Activated naive CD4-positive, alpha-beta T cell (primary cell): ENCODE measurements at regions not wholly inside any gene's neighbourhood (a gene's known extent, or its start where the extent isn't known, plus 50 kb on each side); places are given as distances from the start of the nearest gene placed in this dataset.
"Not testable (repeated sequence)": the region's sequence is repeated elsewhere in the genome, so short reads cannot be mapped to it uniquely, and the experiment has no call there.

Experiments used
- DNase-seq, 4 experiments: peaks; one replicate each; lab custom pipeline; 2025; lab: John Stamatoyannopoulos, UW

DNA sequence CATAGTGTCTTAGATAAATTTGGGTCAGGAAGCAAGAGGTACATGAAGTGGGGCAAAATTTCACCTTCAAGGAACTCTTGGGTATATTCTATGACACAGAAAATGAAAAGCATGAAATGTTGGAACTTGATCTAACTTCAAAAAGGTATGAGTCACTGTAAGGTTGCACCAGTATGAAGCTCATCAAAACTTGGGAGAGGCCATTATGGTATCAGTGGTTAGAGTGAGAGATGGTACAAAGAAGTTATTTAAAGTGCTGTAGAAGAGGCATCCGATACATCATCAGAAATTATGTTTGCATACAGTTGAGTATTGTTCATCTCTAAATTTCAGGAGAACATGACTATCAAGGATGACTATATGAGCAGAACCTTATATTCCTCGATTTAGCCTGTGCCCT, 302.9 kb upstream of the SUCLG2 start:
- DNase-seq: no peak

DNA sequence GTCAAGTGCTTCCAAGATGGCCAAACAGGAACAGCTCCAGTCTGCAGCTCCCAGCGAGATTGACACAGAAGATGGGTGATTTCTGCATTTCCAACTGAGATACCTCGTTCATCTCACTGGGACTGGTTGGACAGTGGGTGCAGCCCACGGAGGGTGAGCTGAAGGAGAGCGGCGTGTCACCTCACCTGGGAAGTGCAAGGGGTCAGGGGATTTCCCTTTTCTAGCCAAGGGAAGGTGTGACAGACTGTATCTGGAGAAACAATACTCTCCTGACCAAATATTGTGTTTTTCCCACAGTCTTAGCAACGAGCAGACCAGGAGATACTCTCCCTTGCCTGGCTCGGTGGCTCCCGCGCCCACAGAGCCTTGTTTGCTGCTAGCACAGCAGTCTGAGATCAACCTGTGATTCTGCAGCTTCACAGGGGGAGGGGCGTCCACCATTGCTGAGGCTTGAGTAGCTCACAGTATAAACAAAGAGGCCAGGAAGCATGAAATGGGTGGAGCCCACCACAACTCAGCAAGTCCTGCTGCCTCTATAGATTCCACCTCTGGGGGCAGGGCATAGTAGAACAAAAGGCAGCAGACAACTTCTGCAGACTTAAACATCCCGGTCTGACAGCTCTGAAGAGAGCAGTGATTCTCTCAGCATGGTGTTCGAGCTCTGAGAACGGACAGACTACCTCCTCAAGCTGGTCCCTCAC, 293.5 kb upstream of the SUCLG2 start:
- peak in 3 of 4 experiments; percentile 2 to 69 (median 55) for DNase-seq

DNA sequence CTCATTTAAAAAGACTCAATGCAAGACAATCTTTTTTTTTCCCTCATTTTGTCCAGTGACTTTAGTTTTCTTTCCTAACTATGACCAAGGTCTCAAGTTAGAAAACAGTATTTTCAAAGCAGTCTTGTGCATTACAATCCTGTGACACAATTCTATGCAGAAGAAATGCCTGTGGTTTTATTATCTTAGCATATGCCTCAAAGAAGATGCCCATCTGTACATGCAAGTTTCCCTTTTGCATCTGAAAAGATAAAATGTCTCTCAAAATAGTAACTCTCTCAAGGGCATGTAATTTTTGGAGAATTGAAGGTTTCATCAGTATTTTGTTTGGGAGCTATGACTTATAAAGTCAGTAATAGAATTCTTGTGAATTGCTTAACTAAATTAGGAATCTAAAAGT, 292.0 kb upstream of the SUCLG2 start:
- DNase-seq: no peak

DNA sequence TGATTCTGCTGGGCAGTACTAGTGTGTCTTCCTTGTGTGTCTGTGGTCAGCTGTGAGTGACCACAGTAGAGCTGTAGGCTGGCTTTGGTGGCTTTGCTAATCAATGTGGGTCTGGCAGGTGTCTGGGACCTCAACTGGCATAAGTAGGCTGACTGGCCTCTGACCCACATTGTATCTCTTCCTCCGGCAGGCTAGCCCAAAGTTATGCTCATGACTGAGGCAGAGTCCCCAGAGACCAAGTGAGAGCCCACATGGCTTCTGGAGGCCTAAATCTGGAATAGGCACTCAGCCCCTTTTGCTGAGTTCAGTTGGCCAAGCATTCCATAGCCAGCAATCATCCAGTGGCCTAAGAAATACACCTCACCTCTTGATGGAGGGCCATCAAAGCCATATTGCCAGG, 289.1 kb upstream of the SUCLG2 start:
- DNase-seq: no peak

DNA sequence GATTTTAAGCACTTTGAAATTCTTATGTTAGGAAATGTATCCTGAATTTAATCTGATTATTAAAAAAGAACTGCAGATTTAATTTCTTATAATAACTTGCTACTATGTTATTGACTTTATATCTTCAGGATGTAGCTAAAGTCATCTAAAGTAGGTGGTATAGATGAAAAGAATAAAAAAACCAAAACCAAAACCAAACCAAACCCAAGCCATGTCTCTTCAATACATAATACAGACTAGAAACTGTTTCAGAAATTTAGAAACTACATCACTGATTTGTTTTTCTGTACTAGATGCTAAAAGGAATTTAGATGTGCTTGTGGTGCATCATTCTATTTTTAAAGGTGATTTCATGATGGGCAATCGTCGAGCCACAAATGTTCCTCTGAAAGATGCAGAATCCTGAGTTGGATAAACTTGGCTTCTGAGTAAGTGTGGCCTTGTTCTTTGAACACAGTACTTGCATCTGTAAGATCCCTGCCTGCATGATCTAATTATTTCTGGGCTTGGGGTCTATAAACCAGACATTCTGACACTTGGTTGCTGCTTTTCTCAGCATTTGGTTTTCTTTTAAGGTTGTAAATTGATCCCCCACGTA, 287.1 kb upstream of the SUCLG2 start:
- no peak for DNase-seq

DNA sequence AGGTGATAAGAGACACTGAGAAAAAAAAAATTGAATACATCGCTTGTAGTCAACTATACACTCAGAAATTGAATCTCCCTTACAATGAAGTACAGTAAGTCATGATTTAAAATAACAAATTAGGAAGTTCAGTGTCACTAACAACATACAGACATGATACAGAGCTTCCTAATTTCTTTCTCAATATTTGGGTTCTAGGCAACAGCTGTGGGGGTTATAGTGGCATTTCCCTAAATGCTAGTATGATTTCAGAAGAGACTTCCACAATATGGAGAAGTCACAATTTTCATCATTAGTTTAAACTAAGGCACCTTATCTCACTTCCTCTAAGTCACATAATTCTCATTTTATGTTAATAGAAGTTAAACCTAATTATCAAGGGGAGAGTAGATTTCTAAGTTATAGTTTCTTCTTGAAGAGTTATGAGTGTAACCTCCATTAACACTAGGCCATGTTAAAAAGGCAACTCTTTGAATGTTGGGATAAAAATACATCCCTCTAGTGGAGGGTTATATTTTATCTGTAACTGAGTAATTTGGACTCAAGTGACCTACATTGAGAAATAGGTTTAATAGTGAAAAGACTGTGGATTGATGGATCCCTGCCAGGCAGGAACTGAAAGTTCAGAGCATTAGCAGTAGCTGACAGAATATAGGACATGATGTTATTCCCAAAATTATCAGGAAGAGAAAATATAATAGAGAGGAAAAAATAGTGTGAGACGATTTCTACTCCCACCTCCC, 286.0 kb upstream of the SUCLG2 start:
- DNase-seq: no peak

DNA sequence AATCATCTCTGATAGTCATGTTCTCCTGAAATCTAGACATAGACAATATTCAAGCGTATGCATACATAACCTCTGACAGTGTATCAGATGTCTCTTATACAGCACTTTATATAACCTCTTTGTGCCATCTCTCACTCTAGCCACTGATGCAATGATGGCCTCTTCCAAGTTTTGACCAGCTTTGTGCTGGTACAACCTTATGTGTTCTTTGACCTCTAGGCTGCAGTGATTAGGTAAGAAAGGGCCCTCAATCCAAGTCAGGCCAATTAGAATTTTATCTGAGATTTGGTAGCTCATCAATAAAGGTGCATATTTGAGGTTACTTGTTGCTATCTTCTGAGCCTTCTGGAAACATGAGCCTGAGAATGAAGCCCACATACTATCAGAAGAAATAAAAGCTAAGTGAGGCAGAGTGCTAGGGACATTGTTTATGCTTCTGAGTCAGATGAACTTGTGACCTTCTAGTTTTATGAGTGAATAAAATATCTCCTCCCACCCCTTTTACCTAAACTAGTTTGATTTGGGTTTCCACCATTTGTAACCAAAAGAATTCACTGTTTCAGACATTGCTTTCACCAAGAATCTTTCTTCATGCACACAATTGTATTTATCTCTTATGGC, 283.2 kb upstream of the SUCLG2 start:
- no peak for DNase-seq

DNA sequence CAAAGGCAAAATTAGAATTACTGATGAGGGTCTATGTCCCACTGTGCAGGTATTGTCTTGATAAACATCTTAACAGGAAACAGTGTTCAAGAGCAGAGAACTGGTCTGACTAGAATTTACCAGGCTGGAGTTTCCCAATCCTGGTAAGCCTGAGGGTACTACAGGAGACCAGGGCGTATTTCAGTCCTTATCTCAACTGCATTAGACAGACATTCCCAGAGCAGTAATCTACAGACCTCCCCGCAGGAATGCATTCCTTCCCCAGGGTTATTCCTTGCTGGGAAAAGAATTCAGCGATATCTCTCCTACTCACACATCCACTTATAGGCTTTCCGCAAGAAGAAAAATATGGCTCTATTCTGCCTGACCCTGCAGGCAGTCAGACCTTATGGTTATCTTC, 276.0 kb upstream of the SUCLG2 start:
- not testable (repeated sequence) for DNase-seq

DNA sequence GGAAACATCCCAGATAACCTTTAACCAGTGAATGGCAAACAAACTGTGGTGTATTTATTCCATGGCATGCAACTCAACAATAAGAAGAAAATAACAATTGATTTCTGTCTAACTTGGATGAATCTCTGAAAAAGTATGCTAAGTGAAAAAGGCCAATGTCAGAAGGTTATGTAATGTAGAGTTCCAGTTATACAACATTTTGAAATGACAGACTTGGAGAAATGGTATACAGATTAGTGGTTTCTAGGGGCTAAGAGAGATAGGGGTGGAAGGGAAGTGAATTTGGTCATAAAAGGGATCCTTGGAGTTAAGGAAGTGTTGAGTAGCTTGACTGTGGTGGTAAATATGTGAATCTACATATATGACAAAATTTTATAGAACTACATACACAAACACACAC, 269.4 kb upstream of the SUCLG2 start:
- no peak for DNase-seq

DNA sequence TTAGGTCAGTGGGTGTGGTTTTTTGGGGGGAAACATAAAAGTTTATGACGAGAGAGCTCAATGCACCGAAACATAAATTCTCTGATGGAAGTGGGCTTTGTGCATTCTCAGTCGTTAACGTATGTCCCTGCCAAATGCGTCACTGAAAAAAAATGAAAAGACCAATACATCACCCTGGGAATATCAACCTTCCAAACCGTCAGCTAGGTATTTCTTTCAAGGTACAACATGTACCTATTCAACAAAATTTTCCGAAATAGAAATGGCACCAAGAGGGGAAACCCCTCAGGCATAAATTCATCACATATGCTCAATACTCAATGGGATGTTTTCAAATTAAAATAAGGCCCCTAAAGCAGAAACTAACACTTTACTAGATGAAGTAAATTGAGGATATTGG, 266.6 kb upstream of the SUCLG2 start:
- no peak for DNase-seq

DNA sequence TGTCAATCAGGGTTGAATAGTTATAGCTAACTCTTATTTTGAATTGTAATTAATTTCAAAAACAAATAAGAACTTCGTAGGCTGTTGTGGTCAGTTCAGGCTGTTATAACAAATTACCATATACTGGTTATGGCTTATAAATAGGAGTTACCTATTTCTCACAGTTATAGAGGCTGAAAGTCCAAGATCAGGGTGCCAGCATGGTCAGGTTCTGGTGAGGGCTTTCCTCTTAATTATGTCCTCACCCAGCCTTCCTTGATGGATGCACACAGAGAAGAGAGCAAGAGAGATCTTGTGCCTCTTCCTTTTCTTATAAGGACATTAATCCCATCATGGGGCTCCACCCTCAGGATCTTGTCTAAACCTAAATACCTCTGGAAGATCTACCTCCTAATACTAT, 265.9 kb upstream of the SUCLG2 start:
- no peak for DNase-seq

DNA sequence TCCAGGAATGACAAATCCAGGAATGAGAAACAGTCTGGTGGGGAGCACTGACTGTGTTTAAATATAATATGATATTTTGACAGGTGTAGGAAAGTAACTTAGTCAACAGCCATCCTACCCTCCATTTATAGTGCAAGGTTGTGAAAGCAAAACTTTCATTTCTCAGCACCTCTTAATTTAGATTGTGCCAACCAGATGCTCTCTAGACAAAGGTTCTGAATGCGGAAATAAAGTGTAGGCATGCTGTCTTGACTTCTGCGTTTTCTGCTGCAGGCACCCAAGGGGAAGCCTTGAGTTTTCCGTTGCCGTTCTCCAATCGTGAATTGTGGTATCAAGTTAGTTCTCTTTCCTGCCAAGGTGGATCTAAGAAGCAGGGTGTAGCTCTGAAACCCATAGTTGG, 261.9 kb upstream of the SUCLG2 start:
- no peak for DNase-seq

DNA sequence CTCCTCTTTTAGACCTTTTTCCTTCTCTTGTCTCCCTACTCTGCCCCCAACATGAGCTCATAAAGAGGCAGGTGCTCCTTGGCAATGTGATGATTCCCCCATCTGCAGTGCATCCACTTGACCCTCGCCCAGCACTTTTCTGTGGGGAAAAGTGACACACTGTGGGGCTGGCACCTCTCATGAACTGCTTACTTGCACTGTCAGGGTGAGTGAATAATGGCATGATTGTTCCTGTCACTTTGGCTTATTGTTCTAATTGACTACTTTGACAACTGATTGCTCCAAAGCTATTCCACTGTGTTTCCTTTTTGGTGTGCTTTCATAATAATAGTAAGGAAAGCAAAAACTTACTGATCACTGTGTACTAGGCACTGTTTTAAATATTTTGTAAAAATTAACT, 253.3 kb upstream of the SUCLG2 start:
- no peak for DNase-seq

DNA sequence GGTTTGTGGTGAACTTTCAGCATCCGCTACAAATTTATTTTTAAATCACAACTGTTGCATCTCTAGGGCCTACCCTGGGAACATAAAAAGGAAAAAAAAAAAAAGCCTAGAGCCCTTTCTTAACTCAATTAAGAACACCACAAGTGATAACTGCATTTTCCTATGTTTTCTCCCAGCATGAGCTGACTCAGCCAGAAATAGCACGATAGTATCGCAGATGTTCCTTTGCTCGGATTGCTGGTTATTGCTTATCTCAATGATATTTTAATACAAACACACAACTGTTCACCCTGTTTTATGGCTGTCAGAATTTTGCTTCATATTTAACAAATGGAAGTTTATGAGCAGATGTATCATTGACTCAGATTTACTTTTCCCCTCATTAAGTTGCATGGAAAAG, 251.8 kb upstream of the SUCLG2 start:
- no peak for DNase-seq

DNA sequence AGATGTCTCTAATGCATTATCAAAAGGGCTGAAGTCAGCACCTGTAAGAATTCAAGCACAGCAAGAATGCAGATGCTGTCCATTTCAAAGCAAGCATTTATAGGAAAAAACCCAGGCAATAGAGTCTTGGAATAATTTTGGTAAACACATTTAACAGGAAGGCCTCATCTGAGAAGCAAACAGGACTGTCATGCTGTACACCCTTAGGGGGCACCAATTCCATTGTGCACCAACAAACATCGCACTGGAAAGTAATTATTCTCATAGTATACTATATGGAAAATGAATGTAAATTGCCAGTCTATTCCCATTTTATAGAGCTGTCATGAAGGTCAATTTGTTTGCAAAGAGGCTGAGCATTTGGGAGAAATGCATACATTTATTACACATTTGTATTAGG, 247.3 kb upstream of the SUCLG2 start:
- DNase-seq: no peak

DNA sequence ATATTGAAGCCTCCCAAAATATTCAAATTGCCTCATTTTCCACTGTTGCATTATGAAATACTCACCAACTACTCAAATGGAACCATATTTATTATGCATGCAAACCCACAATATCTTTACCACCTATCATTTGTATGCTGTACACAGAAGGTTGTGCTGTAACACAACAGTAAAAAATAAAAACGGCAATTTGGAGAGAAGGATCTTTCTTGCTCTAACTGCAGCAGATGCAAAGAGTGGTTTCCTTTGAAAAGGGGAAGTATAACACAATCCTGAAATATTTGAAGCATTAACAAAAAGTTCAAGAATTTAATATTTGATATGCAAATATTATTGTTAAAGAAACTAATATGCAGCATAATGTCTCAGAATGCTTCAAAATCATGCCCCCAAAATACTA, 244.5 kb upstream of the SUCLG2 start:
- no peak for DNase-seq

DNA sequence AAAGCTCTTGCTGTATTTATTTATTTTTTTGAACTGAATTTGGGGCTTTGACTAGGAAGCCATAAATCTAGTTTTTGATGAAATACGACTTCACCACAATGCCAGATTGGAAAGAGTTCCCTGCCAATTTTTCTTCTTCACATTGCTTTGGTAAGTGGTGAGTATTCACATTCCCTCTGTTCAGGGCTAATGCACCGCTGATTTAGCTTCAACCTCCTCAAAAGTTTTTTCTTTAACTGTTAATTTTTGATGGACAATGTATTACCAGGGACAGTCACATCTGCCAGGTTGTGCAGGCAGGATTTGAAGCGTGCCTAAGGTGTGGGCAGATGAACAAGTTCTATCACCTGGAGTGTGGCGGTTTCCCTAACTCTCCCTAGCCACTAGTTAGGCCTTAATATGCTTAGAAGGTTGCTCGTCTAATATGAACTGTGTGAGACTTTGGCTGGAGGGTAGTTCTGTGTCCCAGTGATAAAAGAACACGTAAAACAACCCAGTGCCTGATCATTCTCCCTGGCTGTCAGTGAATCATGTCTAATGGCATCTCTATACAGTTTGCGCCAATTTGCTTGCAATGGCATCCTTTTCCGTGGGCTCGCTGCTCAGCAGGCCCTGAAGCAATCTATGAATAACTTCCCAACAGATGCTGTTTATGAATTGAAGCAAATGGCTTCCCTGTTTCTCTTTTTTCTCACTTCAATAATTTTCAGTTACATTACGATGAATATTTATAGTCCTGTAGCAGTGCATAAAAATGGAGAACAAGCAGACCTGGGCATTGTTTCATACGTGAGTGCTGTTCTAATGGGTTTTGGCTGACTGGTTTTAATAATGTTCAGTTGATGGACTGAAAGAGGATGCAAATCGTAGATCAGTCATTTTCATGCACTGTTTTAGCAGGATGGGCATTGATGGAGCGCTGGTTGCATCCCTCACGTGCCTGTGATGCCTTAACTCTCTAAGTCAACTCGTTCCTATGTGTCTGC, 243.2 kb upstream of the SUCLG2 start:
- no peak for DNase-seq

DNA sequence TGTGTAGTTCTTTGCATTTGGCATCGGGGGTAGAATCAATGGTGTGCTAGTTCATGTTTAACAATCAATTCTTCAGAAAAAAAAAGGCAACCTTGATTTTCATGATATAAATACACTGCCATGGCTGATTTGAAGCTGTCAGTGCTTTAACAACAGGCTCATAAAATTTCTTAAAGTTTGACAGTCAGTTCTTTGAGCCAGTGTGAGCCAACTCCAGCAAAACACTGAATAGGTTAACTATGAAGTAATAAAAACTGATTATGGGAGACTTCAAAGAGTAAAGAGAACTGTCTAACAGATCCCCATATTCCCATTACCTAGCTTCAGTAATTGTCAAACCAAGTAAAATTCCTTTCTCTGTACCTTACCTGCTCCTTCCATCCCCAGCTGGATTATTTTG, 241.7 kb upstream of the SUCLG2 start:
- DNase-seq: no peak

DNA sequence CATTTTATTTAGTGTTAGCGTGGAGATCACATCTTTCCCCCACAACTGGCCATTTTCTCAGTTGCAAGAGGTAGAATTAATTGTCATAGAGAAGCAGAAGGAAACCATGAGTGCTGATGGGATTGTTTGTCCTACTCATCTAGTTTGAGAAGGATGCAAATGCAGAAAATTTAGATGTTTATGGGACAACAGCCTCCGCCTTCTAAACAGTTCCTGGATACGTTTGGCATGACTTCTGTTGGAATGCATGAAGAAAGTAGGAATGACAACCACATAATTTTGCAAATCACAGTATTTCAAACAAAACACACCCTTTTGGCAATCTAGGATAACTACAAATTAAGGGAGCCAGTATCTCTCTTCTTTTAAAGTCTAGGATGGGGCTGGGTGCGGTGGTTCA, 240.1 kb upstream of the SUCLG2 start:
- DNase-seq: no peak

DNA sequence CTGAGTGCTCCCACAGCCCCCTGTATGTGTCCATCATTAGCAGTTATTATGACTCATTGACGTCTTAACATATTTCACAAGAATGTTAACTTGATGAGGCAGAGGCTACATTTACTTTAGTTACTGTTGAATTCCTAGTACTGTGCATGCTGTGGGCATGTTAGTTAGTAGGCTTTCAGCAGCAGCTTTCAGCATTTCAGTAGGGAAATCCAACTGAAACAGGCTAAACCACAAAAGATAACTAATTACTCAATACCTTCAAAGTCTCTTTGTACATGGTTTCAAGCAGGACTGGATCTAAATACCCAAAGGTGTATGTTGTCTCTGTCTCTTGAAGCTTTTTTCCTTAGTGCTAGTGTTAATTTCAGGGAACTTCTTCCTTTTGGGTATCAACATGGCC, 229.9 kb upstream of the SUCLG2 start:
- no peak for DNase-seq

DNA sequence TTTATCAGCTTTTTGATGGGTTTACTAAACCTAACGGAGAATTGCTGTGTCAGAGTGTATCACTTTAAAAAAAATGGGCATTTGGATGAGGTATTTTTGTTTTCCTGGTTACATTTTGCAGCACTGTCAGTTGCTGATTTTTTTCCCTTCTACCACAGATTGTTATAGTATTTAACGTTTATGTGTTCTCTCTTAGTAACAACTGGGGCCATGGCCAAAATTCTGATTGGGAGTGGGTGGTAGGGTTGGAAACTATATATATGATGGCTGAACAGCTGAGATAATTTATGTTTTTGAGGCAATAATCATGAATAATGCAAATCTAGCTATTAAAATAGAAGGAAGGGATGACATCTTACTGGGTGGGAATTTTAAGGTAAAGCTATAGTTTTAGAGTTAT, 229.4 kb upstream of the SUCLG2 start:
- no peak for DNase-seq

DNA sequence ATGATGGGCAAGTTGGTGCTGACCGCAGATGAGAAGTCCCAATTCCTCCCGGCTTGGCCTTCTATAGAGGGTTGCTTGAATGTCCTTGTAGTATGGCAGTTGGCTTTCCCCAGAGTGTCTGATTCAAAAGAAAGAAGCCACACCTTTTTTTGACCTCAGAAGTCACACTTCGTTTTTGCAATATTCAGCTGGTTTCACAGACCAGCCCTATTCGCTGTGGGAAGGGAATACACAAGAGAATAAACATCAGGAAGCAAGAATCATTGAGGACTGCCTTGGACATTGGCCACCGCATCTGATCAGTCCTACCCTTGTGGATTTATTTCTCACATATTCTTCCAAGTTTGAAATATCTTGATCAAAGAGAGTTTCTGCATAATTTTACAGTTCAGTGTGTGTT, 228.6 kb upstream of the SUCLG2 start:
- DNase-seq: no peak
